ENCODE measurements at regions not wholly inside any gene's neighbourhood (a gene's known extent, or its start where the extent isn't known, plus 50 kb on each side); places are given as distances from the start of the nearest gene placed in this dataset.

DNA sequence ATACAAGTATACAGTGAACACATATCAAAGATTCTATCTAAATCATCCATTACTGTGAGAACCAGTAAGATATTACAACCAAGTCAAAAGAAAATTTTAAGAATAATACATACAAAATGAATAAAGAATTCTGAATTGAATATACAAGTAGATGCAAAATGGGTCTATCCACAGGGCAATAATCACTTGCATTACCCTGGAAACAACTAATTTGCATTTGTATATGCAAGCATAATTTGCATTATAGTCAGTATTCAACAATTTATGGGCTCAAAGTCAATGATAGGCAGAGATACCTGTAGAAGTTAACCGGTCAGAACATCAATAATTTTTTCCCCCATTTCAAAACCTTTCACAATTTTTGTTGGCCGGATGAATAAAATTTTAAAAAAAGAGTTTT is 512.2 kb upstream of the ALCAM start:
- no peaks in the 10 kb centered on the region for H3K36me3 ChIP-seq (ENCODE audit: control insufficient read depth, insufficient read depth, low read length)
- Mint-ChIP-seq H3K4me1 (no peaks in the 10 kb centered on the region), H3K9me3 (peaks cover 8 to 23% of the 10 kb centered on the region in 2 donors), H3K4me3 (no peak overlapping the region), H3K27ac (no peak overlapping the region), H3K27me3 (ENCODE audit: low read depth in 2 of 2) (no peaks in the 10 kb centered on the region), H3K36me3 (peaks cover 6% of the 10 kb centered on the region)
- ATAC-seq = no peak
- H3K4me1 ChIP-seq (ENCODE audit: control insufficient read depth, insufficient read depth, low read length) = no peaks in the 10 kb centered on the region
- H3K27me3 ChIP-seq (ENCODE audit: control insufficient read depth, insufficient read depth, low read length) = no peaks in the 10 kb centered on the region
- WGBS (ENCODE audit: insufficient coverage) = no CpG with 5 or more reads among the region's 2 CpGs
- no peak overlapping the region for H3K4me3 ChIP-seq (ENCODE audit: low read length)
- H3K9me3 ChIP-seq (ENCODE audit: control insufficient read depth, insufficient read depth, low read length) = no peaks in the 10 kb centered on the region
- no peak overlapping the region for H3K27ac ChIP-seq (ENCODE audit: low read length)
- DNase-seq = no peak
- intact Hi-C loops (cut with micrococcal nuclease) = no loop called here
- TF ChIP-seq, protein P1, sequence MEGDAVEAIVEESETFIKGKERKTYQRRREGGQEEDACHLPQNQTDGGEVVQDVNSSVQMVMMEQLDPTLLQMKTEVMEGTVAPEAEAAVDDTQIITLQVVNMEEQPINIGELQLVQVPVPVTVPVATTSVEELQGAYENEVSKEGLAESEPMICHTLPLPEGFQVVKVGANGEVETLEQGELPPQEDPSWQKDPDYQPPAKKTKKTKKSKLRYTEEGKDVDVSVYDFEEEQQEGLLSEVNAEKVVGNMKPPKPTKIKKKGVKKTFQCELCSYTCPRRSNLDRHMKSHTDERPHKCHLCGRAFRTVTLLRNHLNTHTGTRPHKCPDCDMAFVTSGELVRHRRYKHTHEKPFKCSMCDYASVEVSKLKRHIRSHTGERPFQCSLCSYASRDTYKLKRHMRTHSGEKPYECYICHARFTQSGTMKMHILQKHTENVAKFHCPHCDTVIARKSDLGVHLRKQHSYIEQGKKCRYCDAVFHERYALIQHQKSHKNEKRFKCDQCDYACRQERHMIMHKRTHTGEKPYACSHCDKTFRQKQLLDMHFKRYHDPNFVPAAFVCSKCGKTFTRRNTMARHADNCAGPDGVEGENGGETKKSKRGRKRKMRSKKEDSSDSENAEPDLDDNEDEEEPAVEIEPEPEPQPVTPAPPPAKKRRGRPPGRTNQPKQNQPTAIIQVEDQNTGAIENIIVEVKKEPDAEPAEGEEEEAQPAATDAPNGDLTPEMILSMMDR (IDR thresholded peaks at IDR 0.05) = no peak

DNA sequence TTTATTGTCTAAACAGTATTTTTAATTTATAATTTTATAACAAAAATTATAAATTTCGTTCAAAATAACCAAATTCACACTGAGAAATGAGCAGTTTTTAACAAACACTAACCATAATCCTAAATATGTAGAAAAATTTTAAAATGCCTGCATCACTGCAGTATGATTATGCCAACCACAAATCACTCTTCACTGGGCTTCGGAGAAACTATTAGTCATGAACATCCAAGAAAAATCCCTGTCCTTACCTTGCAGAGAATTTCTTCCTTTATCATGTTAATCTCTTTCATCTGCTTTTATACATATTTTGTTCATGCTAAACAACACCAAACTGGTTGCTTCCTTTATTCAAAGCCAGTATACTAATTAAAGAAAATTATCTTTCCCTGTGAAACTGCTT is 511.0 kb upstream of the ALCAM start:
- no peaks in the 10 kb centered on the region for H3K27me3 Mint-ChIP-seq (ENCODE audit: low read depth in 2 of 2)
- DNase-seq = no peak
- H3K27ac Mint-ChIP-seq = no peak overlapping the region
- Histone ChIP-seq H3K4me1 (ENCODE audit: control insufficient read depth, insufficient read depth, low read length) (no peaks in the 10 kb centered on the region), H3K27ac (ENCODE audit: low read length) (no peak overlapping the region), H3K9me3 (ENCODE audit: control insufficient read depth, insufficient read depth, low read length) (no peaks in the 10 kb centered on the region), H3K4me3 (ENCODE audit: low read length) (no peak overlapping the region), H3K36me3 (ENCODE audit: control insufficient read depth, insufficient read depth, low read length) (no peaks in the 10 kb centered on the region), H3K27me3 (ENCODE audit: control insufficient read depth, insufficient read depth, low read length) (no peaks in the 10 kb centered on the region)
- no peak for ATAC-seq
- intact Hi-C loops (cut with micrococcal nuclease) = no loop called here
- no peaks in the 10 kb centered on the region for H3K4me1 Mint-ChIP-seq
- peaks cover 6% of the 10 kb centered on the region for H3K36me3 Mint-ChIP-seq
- H3K4me3 Mint-ChIP-seq = no peak overlapping the region
- H3K9me3 Mint-ChIP-seq = peaks cover 12 to 27% of the 10 kb centered on the region in 2 donors
- 83% methylated on average over 1 of the region's 2 CpGs for WGBS (ENCODE audit: insufficient coverage)
- TF ChIP-seq, protein P1 (IDR thresholded peaks at IDR 0.05) = no peak

DNA sequence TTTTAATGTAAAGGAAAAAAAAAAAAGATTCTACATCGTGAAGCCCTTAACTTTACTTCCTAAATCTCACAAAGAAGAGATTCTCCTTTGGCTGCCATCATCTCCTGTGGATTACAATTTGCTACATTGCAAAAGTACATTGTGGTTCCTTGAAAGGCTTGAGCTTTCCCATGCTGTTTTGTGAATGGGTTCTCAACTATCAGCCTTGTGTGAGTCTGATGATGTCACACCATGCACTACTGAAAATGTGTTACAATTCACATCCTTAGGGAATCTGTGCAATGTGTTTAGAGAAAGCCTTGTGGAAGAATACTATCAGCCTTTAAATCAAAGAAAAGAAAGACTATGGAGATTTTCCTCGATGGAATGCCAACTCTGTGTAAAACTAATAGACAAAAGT is 510.0 kb upstream of the ALCAM start:
- no peaks in the 10 kb centered on the region for H3K4me1 Mint-ChIP-seq
- 13% methylated on average over 1 of the region's 2 CpGs for WGBS (ENCODE audit: insufficient coverage)
- intact Hi-C loops (cut with micrococcal nuclease) = no loop called here
- Histone ChIP-seq H3K27me3 (ENCODE audit: control insufficient read depth, insufficient read depth, low read length) (no peaks in the 10 kb centered on the region), H3K4me3 (ENCODE audit: low read length) (no peak overlapping the region), H3K4me1 (ENCODE audit: control insufficient read depth, insufficient read depth, low read length) (no peaks in the 10 kb centered on the region), H3K36me3 (ENCODE audit: control insufficient read depth, insufficient read depth, low read length) (no peaks in the 10 kb centered on the region), H3K9me3 (ENCODE audit: control insufficient read depth, insufficient read depth, low read length) (no peaks in the 10 kb centered on the region), H3K27ac (ENCODE audit: low read length) (no peak overlapping the region)
- no peak overlapping the region for H3K27ac Mint-ChIP-seq
- H3K36me3 Mint-ChIP-seq = no peaks in the 10 kb centered on the region
- TF ChIP-seq, protein P1 (IDR thresholded peaks at IDR 0.05) = no peak
- DNase-seq = no peak
- H3K4me3 Mint-ChIP-seq = no peak overlapping the region
- no peaks in the 10 kb centered on the region for H3K27me3 Mint-ChIP-seq (ENCODE audit: low read depth in 2 of 2)
- H3K9me3 Mint-ChIP-seq = peaks cover 8 to 20% of the 10 kb centered on the region in 2 donors
- ATAC-seq = no peak

DNA sequence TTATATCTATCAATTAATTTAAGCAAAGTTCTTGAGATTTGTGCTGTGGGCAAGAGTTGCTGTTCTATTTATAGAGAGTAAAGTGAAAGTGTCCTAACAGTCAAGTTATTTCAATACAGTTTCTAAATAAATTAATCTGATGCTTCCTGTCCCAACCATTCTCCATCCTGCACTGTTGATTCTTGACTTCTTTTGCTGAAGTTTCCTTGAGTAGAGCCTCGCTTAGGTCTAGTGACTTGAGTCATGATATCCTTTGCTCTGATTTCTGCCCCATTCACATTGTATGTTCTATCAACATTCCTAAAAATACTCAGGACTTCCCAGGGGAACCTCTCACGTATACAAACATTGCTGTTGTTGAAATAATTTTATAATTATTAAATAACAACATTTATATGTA is 498.4 kb upstream of the ALCAM start:
- H3K27me3 ChIP-seq (ENCODE audit: control insufficient read depth, insufficient read depth, low read length) = no peaks in the 10 kb centered on the region

More for the DNA sequence above, 498.4 kb upstream of the ALCAM start:
- Mint-ChIP-seq H3K4me3 (no peak overlapping the region), H3K27me3 (ENCODE audit: low read depth in 2 of 2) (no peaks in the 10 kb centered on the region), H3K27ac (no peak overlapping the region), H3K9me3 (peaks cover 0 to 10% of the 10 kb centered on the region in 2 donors), H3K4me1 (no peaks in the 10 kb centered on the region), H3K36me3 (no peaks in the 10 kb centered on the region)
- intact Hi-C loops (cut with micrococcal nuclease) = no loop called here
- ATAC-seq = no peak
- Histone ChIP-seq H3K4me1 (ENCODE audit: control insufficient read depth, insufficient read depth, low read length) (no peaks in the 10 kb centered on the region), H3K36me3 (ENCODE audit: control insufficient read depth, insufficient read depth, low read length) (no peaks in the 10 kb centered on the region), H3K27ac (ENCODE audit: low read length) (no peak overlapping the region), H3K4me3 (ENCODE audit: low read length) (no peak overlapping the region), H3K9me3 (ENCODE audit: control insufficient read depth, insufficient read depth, low read length) (no peaks in the 10 kb centered on the region)
- no peak for DNase-seq
- 50% methylated on average over 1 of the region's 2 CpGs for WGBS (ENCODE audit: insufficient coverage)
- TF ChIP-seq, protein P1 (IDR thresholded peaks at IDR 0.05) = no peak
